ENCODE measurements at regions not wholly inside any gene's neighbourhood (a gene's known extent, or its start where the extent isn't known, plus 50 kb on each side); places are given as distances from the start of the nearest gene placed in this dataset.

DNA sequence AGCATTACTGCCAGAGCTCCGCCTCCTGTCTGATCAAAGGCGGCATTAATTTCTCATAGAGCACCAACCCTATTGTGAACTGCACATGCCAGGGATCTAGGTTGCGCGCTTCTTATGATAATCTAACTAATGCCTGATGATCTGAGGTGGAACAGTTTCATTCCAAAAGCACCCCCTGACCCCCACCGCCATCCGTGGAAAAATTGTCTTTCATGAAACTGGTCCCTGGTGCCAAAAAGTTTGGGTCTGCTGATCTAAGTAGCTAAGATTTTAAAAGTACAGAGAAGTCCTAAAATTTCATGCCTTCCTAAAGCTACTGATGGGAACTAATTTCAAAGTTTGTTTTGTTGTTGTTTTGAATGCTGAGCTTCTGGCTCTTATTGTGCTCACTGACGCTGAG is 281.6 kb downstream of the PRL start:
- WGBS, 2 experiments (ENCODE audit: insufficient coverage in 2 of 2), result 98 to 100% methylated on average over 4 to 5 of the region's 7 CpGs
- H3K4me3 ChIP-seq (ENCODE audit: extremely low read depth, insufficient read depth, low read length, poor library complexity, severe bottlenecking), result no peak overlapping the region
- H3K4me1 ChIP-seq (ENCODE audit: control insufficient read depth, insufficient read depth, low read length, poor library complexity, severe bottlenecking), result no peaks in the 10 kb centered on the region
- H3K9me3 ChIP-seq (ENCODE audit: control insufficient read depth, low read length), result no peaks in the 10 kb centered on the region
- H3K36me3 ChIP-seq (ENCODE audit: control insufficient read depth, insufficient read depth, low read length), result no peaks in the 10 kb centered on the region
- no peak overlapping the region for H3K27ac ChIP-seq (ENCODE audit: low read depth, low read length, severe bottlenecking)

DNA sequence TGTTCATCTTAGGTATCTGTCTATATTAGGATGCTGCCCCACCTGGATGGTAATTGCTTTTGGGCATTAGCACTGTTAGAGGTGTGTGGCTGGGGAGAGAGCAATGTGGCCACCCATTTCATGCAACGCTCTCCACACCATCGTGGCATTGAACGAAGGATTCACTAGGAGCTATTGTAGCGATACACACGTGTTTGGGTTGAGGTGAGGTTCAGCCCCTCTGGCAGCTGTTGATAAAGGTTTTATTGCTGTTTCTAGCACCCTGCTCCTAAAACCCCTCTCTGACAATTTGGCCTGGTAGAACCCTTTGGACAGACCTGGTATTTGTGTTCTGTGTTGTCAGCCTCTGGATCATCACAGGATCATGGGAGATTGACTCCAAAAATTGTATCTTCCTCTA is 280.9 kb downstream of the PRL start:
- no peaks in the 10 kb centered on the region for H3K4me1 ChIP-seq (ENCODE audit: control insufficient read depth, insufficient read depth, low read length, poor library complexity, severe bottlenecking)
- H3K4me3 ChIP-seq (ENCODE audit: extremely low read depth, insufficient read depth, low read length, poor library complexity, severe bottlenecking), result no peak overlapping the region
- peaks cover 3% of the 10 kb centered on the region for H3K9me3 ChIP-seq (ENCODE audit: control insufficient read depth, low read length)
- peaks cover 3% of the 10 kb centered on the region for H3K36me3 ChIP-seq (ENCODE audit: control insufficient read depth, insufficient read depth, low read length)
- H3K27ac ChIP-seq (ENCODE audit: low read depth, low read length, severe bottlenecking), result no peak overlapping the region
- WGBS, 2 experiments (ENCODE audit: insufficient coverage in 2 of 2), result 100% methylated on average over 1 to 2 of the region's 5 CpGs

DNA sequence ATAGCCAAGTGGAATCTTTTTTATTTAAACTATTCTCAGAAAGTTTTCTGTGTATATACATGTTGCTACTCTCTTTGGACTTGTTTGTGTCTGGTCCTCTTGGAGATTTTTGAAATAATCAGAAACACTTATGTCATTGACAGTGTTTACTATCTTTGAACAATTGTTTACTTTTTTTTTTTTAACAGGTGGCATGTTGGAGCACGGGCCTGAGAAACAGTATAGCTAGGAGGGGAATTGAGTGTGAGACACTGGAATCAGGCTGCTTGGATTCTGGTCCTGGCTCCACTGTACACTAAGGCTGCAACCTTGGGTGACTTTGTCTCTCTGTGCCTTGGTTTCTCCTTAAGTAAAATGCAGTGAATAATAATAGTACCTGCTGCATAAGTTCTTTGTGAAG is 279.6 kb downstream of the PRL start:
- WGBS, 2 experiments (ENCODE audit: insufficient coverage in 2 of 2), result 100% methylated on average over 1 of the region's 1 CpG
- peaks cover 16% of the 10 kb centered on the region for H3K36me3 ChIP-seq (ENCODE audit: control insufficient read depth, insufficient read depth, low read length)

DNA sequence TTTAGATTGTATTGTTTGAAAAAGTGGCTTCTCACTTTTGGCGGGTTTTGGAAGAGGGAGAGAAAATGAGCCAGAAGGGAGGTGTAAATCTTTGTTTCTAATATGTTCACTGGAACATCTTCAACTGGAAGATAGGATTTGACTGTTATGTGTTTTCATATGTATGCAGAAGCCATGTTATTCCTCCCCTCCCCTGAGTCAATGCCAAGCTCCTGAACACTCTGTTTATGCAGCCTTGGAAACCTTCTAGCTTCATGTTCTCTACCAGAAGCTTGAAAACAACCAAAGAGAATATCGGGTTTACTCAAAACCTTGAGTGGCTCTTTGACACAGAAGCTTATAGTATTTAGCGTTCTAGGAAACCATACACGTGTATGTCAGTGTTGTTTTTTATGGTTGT is 279.1 kb downstream of the PRL start:
- Histone ChIP-seq H3K4me1 (ENCODE audit: control insufficient read depth, insufficient read depth, low read length, poor library complexity, severe bottlenecking) (no peaks in the 10 kb centered on the region), H3K4me3 (ENCODE audit: extremely low read depth, insufficient read depth, low read length, poor library complexity, severe bottlenecking) (no peak overlapping the region), H3K36me3 (ENCODE audit: control insufficient read depth, insufficient read depth, low read length) (peaks cover 21% of the 10 kb centered on the region), H3K9me3 (ENCODE audit: control insufficient read depth, low read length) (peaks cover 19% of the 10 kb centered on the region), H3K27ac (ENCODE audit: low read depth, low read length, severe bottlenecking) (no peak overlapping the region)
- 80 to 94% methylated on average over 2 to 3 of the region's 4 CpGs for WGBS, 2 experiments (ENCODE audit: insufficient coverage in 2 of 2)

More for the DNA sequence above, 279.6 kb downstream of the PRL start:
- no peak overlapping the region for H3K27ac ChIP-seq (ENCODE audit: low read depth, low read length, severe bottlenecking)
- peaks cover 15% of the 10 kb centered on the region for H3K9me3 ChIP-seq (ENCODE audit: control insufficient read depth, low read length)
- H3K4me1 ChIP-seq (ENCODE audit: control insufficient read depth, insufficient read depth, low read length, poor library complexity, severe bottlenecking), result no peaks in the 10 kb centered on the region
- no peak overlapping the region for H3K4me3 ChIP-seq (ENCODE audit: extremely low read depth, insufficient read depth, low read length, poor library complexity, severe bottlenecking)

DNA sequence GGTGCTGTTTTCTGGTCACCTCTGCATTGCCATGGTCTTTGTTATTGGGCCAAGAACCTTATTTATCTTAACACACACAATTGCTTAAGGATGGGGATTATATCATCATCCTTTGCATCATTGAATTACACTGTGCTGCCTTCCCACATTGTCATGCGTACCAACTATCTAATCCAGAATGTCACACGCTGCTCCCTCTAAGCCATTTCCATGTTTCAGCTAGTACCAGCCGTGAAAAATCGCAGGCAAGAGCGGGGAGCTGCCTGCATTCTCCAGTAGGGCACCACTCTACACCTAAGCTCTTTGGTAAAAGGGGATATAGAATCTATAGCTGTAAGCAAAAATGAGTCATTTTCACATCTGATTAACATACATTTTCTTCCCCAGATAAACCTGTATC is 277.0 kb downstream of the PRL start:
- peaks cover 22% of the 10 kb centered on the region for H3K36me3 ChIP-seq (ENCODE audit: control insufficient read depth, insufficient read depth, low read length)
- no peak overlapping the region for H3K27ac ChIP-seq (ENCODE audit: low read depth, low read length, severe bottlenecking)
- 100% methylated on average over 1 of the region's 5 CpGs for WGBS, 2 experiments (ENCODE audit: insufficient coverage in 2 of 2)

DNA sequence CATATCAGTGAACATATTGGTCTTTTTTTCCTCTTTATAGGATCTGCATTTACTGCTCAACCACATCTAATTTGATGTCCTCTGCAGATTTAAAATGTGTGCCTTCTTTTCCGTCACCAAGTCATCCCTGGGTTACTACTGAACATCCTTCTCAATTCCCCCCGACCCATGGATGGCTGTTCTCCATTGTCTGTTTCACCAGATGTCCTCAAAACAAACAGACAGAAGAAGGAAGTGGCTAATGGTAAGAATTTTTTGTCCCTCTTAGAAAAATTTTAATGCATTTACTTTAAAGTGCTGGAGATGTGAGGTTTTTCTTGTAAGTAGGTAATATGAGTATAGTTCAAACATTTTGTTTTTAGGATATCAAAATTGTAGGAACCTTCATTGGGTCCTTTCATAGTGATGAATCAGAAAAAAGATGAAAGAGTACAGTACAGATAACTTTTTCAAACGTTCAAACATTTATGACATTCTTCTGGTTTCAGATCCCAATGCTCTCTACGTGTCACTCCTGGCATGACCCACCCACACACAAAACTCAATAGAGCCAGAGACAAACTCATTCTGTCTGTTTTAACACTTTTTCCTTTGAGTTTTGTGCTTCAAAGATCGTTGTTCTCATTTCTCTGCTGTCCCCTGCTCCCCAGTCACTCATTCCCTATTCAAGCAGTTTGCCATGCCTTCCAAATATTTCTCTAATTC is 276.4 kb downstream of the PRL start:
- peaks cover 19% of the 10 kb centered on the region for H3K9me3 ChIP-seq (ENCODE audit: control insufficient read depth, low read length)
- peaks cover 17% of the 10 kb centered on the region for H3K4me1 ChIP-seq (ENCODE audit: control insufficient read depth, insufficient read depth, low read length, poor library complexity, severe bottlenecking)
- no peak overlapping the region for H3K4me3 ChIP-seq (ENCODE audit: extremely low read depth, insufficient read depth, low read length, poor library complexity, severe bottlenecking)
- WGBS, 2 experiments (ENCODE audit: insufficient coverage in 2 of 2), result 78 to 87% methylated on average over 2 to 3 of the region's 5 CpGs
- no peak overlapping the region for H3K27ac ChIP-seq (ENCODE audit: low read depth, low read length, severe bottlenecking)
- peaks cover 22% of the 10 kb centered on the region for H3K36me3 ChIP-seq (ENCODE audit: control insufficient read depth, insufficient read depth, low read length)

More for the DNA sequence above, 277.0 kb downstream of the PRL start:
- Histone ChIP-seq H3K4me3 (ENCODE audit: extremely low read depth, insufficient read depth, low read length, poor library complexity, severe bottlenecking) (no peak overlapping the region), H3K9me3 (ENCODE audit: control insufficient read depth, low read length) (peaks cover 19% of the 10 kb centered on the region), H3K4me1 (ENCODE audit: control insufficient read depth, insufficient read depth, low read length, poor library complexity, severe bottlenecking) (peaks cover 14% of the 10 kb centered on the region)

DNA sequence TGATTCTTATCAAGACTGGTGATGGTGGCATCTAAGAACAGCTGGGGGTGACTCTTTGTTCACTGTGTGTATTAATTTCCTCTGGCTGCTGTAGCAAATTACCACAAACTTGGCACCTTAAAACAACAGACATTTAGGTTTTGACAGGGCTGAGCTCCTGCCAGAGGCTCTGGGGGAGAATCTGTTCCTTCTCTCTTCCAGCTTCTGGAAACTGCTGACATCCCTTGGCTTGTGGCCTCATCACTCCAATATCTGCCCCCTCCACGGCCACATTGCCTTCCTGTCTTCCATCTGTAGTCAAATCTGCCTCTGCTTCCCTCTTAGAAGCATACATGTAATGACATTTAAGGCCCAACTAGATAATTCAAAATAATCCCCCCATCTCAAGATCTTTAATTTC is 274.9 kb downstream of the PRL start:
- H3K4me3 ChIP-seq (ENCODE audit: extremely low read depth, insufficient read depth, low read length, poor library complexity, severe bottlenecking), result no peak overlapping the region
- peaks cover 22% of the 10 kb centered on the region for H3K36me3 ChIP-seq (ENCODE audit: control insufficient read depth, insufficient read depth, low read length)
- H3K9me3 ChIP-seq (ENCODE audit: control insufficient read depth, low read length), result peaks cover 19% of the 10 kb centered on the region
- 71 to 100% methylated on average over 1 of the region's 1 CpG for WGBS, 2 experiments (ENCODE audit: insufficient coverage in 2 of 2)
- no peak overlapping the region for H3K27ac ChIP-seq (ENCODE audit: low read depth, low read length, severe bottlenecking)
- H3K4me1 ChIP-seq (ENCODE audit: control insufficient read depth, insufficient read depth, low read length, poor library complexity, severe bottlenecking), result peaks cover 30% of the 10 kb centered on the region

DNA sequence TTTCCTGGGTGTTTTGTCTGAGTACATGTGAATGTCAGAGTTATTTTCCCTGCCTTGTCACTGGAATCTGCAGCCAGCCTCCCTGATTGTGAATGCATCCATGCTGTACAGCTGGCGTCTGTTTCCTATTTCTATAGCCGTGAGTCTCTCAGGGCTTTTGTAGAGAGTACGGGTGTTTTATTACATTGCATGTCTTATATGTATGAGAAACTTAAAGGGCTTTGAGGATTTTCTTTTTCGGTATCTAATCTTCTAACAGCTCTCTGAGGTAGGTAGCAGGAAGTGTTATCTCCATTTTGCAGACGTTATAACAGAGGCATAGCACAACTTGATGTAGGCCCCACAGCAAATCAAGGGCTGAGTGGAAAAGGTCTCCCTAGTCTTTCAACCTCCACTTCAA is 272.9 kb downstream of the PRL start:
- H3K9me3 ChIP-seq (ENCODE audit: control insufficient read depth, low read length), result peaks cover 19% of the 10 kb centered on the region
- peaks cover 22% of the 10 kb centered on the region for H3K36me3 ChIP-seq (ENCODE audit: control insufficient read depth, insufficient read depth, low read length)
- H3K27ac ChIP-seq (ENCODE audit: low read depth, low read length, severe bottlenecking), result peak overlapping the region; percentile 17
- no peak overlapping the region for H3K4me3 ChIP-seq (ENCODE audit: extremely low read depth, insufficient read depth, low read length, poor library complexity, severe bottlenecking)
- whole genome bisulfite sequencing, 2 experiments (ENCODE audit: insufficient coverage in 2 of 2), result 80 to 81% methylated on average over 2 to 3 of the region's 5 CpGs
- H3K4me1 ChIP-seq (ENCODE audit: control insufficient read depth, insufficient read depth, low read length, poor library complexity, severe bottlenecking), result peaks cover 39% of the 10 kb centered on the region

DNA sequence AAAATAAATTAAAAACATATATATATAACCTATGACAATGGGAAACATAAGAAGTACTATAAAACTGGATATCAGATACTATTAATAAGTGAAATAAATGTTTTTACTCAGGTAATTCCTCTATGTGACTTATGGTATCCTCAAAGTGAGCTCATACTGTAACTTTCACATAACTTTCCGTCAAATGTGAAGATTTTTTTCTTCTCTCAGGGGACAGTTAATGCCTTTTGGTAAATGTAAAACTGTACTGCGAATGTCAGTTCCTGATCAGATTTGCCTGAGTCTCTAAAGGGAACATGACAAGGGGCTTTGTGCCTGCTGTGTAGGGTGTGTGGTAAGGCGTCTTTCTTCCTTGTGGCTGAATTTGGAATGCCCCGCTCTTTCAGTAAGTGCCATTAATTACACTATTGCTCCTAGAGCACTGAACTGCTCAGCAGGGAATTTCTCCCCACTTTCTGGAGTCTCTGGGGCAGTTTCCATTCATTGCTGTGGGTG is 271.8 kb downstream of the PRL start:
- Histone ChIP-seq H3K4me1 (ENCODE audit: control insufficient read depth, insufficient read depth, low read length, poor library complexity, severe bottlenecking) (peaks cover 43% of the 10 kb centered on the region), H3K27ac (ENCODE audit: low read depth, low read length, severe bottlenecking) (peak overlapping the region; percentile 90), H3K9me3 (ENCODE audit: control insufficient read depth, low read length) (peaks cover 19% of the 10 kb centered on the region), H3K36me3 (ENCODE audit: control insufficient read depth, insufficient read depth, low read length) (peaks cover 22% of the 10 kb centered on the region), H3K4me3 (ENCODE audit: extremely low read depth, insufficient read depth, low read length, poor library complexity, severe bottlenecking) (no peak overlapping the region)
- 63 to 100% methylated on average over 1 of the region's 4 CpGs for WGBS, 2 experiments (ENCODE audit: insufficient coverage in 2 of 2)

DNA sequence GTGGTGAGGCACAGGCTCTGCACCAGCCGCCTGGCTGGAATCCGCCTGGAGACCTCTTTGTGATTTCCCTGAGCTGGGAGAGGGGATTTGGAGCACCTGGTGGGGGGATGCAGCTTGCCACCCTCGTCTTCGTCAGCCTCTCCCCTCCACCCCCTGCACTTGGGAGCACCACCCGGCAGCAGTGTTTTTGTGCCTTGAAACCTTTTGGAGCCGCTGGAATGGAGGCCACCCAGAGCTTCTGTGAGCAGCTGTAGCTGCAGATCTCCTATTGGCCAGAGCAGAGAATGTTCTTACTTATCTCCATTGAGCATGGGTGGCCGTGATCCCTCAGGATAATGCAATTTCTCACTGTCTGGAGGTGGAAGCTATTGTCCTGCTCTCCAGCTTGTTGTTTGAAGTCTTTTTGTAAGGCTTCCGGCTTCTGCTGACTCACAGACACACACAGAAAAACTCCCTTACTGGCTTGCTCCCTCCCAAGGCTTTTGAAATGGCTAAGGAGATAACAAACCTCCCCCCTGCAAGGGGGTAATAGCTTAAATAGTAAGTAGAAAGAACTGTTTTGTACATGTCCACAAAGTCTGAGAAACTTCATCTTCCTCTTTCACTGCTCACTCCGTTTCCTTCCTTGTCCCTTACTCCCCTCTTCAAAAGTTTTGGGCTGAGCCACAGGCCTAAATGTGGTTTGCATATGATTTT is 271.2 kb downstream of the PRL start:
- Histone ChIP-seq H3K36me3 (ENCODE audit: control insufficient read depth, insufficient read depth, low read length) (peaks cover 22% of the 10 kb centered on the region), H3K4me1 (ENCODE audit: control insufficient read depth, insufficient read depth, low read length, poor library complexity, severe bottlenecking) (peaks cover 43% of the 10 kb centered on the region), H3K4me3 (ENCODE audit: extremely low read depth, insufficient read depth, low read length, poor library complexity, severe bottlenecking) (no peak overlapping the region), H3K9me3 (ENCODE audit: control insufficient read depth, low read length) (peaks cover 19% of the 10 kb centered on the region), H3K27ac (ENCODE audit: low read depth, low read length, severe bottlenecking) (peak overlapping the region; percentile 90)
- 6 to 34% methylated on average over 4 to 5 of the region's 9 CpGs for WGBS, 2 experiments (ENCODE audit: insufficient coverage in 2 of 2)

DNA sequence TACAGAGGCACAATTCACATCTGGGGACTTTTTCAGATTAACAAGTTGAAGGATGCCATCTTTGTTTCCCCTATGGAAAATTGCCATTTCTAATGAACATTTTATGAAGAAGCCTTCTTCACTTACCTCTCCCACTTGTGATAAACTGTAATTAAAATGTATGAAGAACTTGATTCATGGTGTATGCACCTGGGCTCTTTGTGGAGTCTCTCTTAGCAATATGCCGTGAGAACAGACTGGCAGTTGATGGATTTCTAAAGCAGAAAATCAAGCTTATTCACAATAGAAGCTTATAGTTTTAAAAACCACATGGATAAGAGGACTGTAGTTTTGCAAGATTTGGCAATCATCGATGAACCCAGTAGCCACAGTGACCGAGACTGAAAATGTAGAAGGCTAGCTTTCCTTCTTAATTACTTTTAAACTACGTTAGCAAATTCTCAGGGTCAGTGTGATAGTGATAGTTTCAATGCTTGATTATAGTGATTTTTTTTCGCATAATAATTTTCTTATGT is 270.6 kb downstream of the PRL start:
- peak overlapping the region; percentile 90 for H3K27ac ChIP-seq (ENCODE audit: low read depth, low read length, severe bottlenecking)
- WGBS, 2 experiments (ENCODE audit: insufficient coverage in 2 of 2), result 89 to 94% methylated on average over 3 to 4 of the region's 5 CpGs
- H3K9me3 ChIP-seq (ENCODE audit: control insufficient read depth, low read length), result peaks cover 15% of the 10 kb centered on the region
- H3K4me3 ChIP-seq (ENCODE audit: extremely low read depth, insufficient read depth, low read length, poor library complexity, severe bottlenecking), result no peak overlapping the region
- H3K36me3 ChIP-seq (ENCODE audit: control insufficient read depth, insufficient read depth, low read length), result peaks cover 17% of the 10 kb centered on the region
- H3K4me1 ChIP-seq (ENCODE audit: control insufficient read depth, insufficient read depth, low read length, poor library complexity, severe bottlenecking), result peaks cover 46% of the 10 kb centered on the region

Data from mesodermal cell (in vitro differentiated cells).